GM12878 (cell line): ENCODE measurements at regions not wholly inside any gene's neighbourhood (a gene's known extent, or its start where the extent isn't known, plus 50 kb on each side); places are given as distances from the start of the nearest gene placed in this dataset.

Source experiments
- ATAC-seq: fragments of 200-7000 bp; cut with Tn5 transposase; 3 replicates; pipeline ENCODE4 v1.9.1; 2020; ENCODE audit warnings: mild to moderate bottlenecking, moderate library complexity
- BruUV-seq: library from RNA; stranded (reverse); fragments of 400-500 nt; replicated peaks from 2 replicates; lab custom pipeline; 2021; lab: Mats Ljungman, UMichigan
- CTCF ChIA-PET: fragments of 300-600 bp; sonication (Branson Sonifier 250); formaldehyde crosslinking; extraction: SDS; loops from one replicate; lab custom pipeline; 2021; ENCODE audit warnings: inconsistent platforms; lab: Yijun Ruan, JAX
- POLR2A ChIA-PET: fragments of 350-600 bp; formaldehyde crosslinking; extraction: SDS; loops from one replicate; lab custom pipeline; 2021; ENCODE audit warnings: inconsistent platforms; lab: Charles Lee
- RAD21 ChIA-PET: fragments of 300-600 bp; sonication (Branson Sonifier 250); formaldehyde crosslinking; loops from one replicate; lab custom pipeline; 2023; ENCODE audit warnings: antibody characterized with exemption; ENCODE audit not compliant: unreplicated experiment; lab: Charles Lee
- SMC1A ChIA-PET: fragments of 300-600 bp; sonication (Branson Sonifier 250); formaldehyde crosslinking; loops from one replicate; lab custom pipeline; 2023; ENCODE audit not compliant: unreplicated experiment, uncharacterized antibody; lab: Charles Lee
- DNase-seq: peaks from one replicate; pipeline ENCODE4 v3.0.0-alpha.2; 2011; ENCODE audit warnings: low read depth, low spot score
- FAIRE-seq: peaks from 3 replicates; lab custom pipeline; 2011; peaks lifted over from hg19 to GRCh38; lab: Jason Lieb, UNC
- H2AFZ ChIP-seq: 2 replicates; pipeline ENCODE4 v1.6.0; 2011; ENCODE audit warnings: low read depth, low read length, control low read depth; ENCODE audit not compliant: control insufficient read depth
- H3K27ac ChIP-seq: 2 replicates; pipeline ENCODE4 v1.5.1; 2011; ENCODE audit warnings: control low read depth; ENCODE audit not compliant: control insufficient read depth, insufficient read depth
- H3K27me3 ChIP-seq, 2 experiments: replicated peaks in 1 of 2; 2 replicates each; pipeline versions ENCODE4 v1.6.0 to v1.6.1; 2011; ENCODE audit warnings: low read length in 1 of 2; ENCODE audit not compliant: control insufficient read depth in 2 of 2, insufficient read depth in 2 of 2
- H3K36me3 ChIP-seq, 2 experiments: 2 replicates each; pipeline ENCODE4 v1.5.1; 2011; ENCODE audit warnings: low read length in 1 of 2; ENCODE audit not compliant: control insufficient read depth in 2 of 2, insufficient read depth in 2 of 2
- H3K4me1 ChIP-seq: 2 replicates; pipeline ENCODE4 v1.6.1; 2011; ENCODE audit warnings: mild to moderate bottlenecking, low read length, moderate library complexity, mixed read lengths; ENCODE audit not compliant: control insufficient read depth, insufficient read depth
- H3K4me2 ChIP-seq: 2 replicates; pipeline ENCODE4 v1.6.0; 2011; ENCODE audit warnings: control low read depth; ENCODE audit not compliant: control insufficient read depth, insufficient read depth
- H3K4me3 ChIP-seq: fragments of 200-600 bp; sonication (generic); 2 replicates; pipeline ENCODE4 v1.5.1; 2016
- H3K79me2 ChIP-seq: 2 replicates; pipeline ENCODE4 v1.6.0; 2011; ENCODE audit warnings: low read length; ENCODE audit not compliant: control insufficient read depth, insufficient read depth
- H3K9ac ChIP-seq: 2 replicates; pipeline ENCODE4 v1.8.0; 2011; ENCODE audit warnings: low read length, control low read depth, mixed read lengths; ENCODE audit not compliant: control insufficient read depth, insufficient read depth
- H3K9me3 ChIP-seq: replicated peaks from 3 replicates; pipeline ENCODE4 v1.5.1; 2011; ENCODE audit warnings: mild to moderate bottlenecking, low read length; ENCODE audit not compliant: control insufficient read depth, insufficient read depth
- H4K20me1 ChIP-seq: 2 replicates; pipeline ENCODE4 v1.6.0; 2011; ENCODE audit not compliant: control insufficient read depth, insufficient read depth
- CREB1 ChIP-seq: IDR thresholded peaks from 2 replicates; pipeline ENCODE4 v1.6.1; 2012; ENCODE audit warnings: low read depth, mild to moderate bottlenecking, inconsistent platforms
- EED ChIP-seq: sonication (generic); IDR thresholded peaks from 2 replicates; pipeline ENCODE4 v1.6.1; 2016; ENCODE audit warnings: antibody characterized with exemption, low read depth
- FOXK2 ChIP-seq: fragments of 450-650 bp; IDR thresholded peaks from 2 replicates; pipeline ENCODE4 v1.6.1; 2017; ENCODE audit warnings: mild to moderate bottlenecking, moderate library complexity
- HDGF ChIP-seq: fragments of 450-650 bp; IDR thresholded peaks from 2 replicates; pipeline ENCODE4 v1.6.1; 2016; ENCODE audit warnings: antibody characterized with exemption
- MEF2B ChIP-seq: fragments of 450-650 bp; IDR thresholded peaks from 2 replicates; pipeline ENCODE4 v1.6.1; 2018; ENCODE audit warnings: mild to moderate bottlenecking, moderate library complexity; ENCODE audit not compliant: partially characterized antibody, poor library complexity, severe bottlenecking
- MYC ChIP-seq: IDR thresholded peaks from 2 replicates; pipeline ENCODE4 v1.6.1; 2011; ENCODE audit warnings: mild to moderate bottlenecking, low read length, moderate library complexity, inconsistent platforms; ENCODE audit not compliant: insufficient read depth, insufficient replicate concordance, insufficient read length, severe bottlenecking
- NRF1 ChIP-seq: conservative IDR thresholded peaks from 2 replicates; pipeline ENCODE4 v1.6.1; 2011; ENCODE audit warnings: mild to moderate bottlenecking, low read depth, low read length, improper control_type of control experiment
- RFX5 ChIP-seq: IDR thresholded peaks from 2 replicates; pipeline ENCODE4 v1.6.1; 2011; ENCODE audit warnings: low read depth, low read length, improper control_type of control experiment
- SP1 ChIP-seq: IDR thresholded peaks from one replicate; pipeline ENCODE4 v1.6.1; 2011; ENCODE audit warnings: low read depth, low read length
- SREBF2 ChIP-seq: IDR thresholded peaks from 2 replicates; pipeline ENCODE4 v1.6.1; 2012; ENCODE audit warnings: mild to moderate bottlenecking, low read length
- WGBS: methylation state at CpG from one replicate; pipeline ENCODE4 v1.1.6; 2016; ENCODE audit warnings: low lambda C conversion rate; ENCODE audit not compliant: insufficient replicate concordance, insufficient coverage; ENCODE audit errors: missing lambda C conversion rate; 5-methylcytosine and 5-hydroxymethylcytosine counted together
- in situ Hi-C: fragments of 300-500 bp; cut with MboI; formaldehyde crosslinking; loops from 9 replicates; pipeline ENCODE4 v1.14.3; 2018; ENCODE audit warnings: mixed read lengths
- intact Hi-C: fragments of 100-400 bp; cut with micrococcal nuclease; formaldehyde crosslinking; loops from one replicate; pipeline ENCODE4 v1.14.2; 2022; ENCODE audit not compliant: unreplicated experiment
- TF ChIP-seq, protein P1 (sequence below): fragments of 450-650 bp; IDR thresholded peaks from 2 replicates; pipeline ENCODE4 v1.6.1; 2017; ENCODE audit warnings: mild to moderate bottlenecking, low read depth, inconsistent platforms; ENCODE audit not compliant: poor library complexity, severe bottlenecking

DNA sequence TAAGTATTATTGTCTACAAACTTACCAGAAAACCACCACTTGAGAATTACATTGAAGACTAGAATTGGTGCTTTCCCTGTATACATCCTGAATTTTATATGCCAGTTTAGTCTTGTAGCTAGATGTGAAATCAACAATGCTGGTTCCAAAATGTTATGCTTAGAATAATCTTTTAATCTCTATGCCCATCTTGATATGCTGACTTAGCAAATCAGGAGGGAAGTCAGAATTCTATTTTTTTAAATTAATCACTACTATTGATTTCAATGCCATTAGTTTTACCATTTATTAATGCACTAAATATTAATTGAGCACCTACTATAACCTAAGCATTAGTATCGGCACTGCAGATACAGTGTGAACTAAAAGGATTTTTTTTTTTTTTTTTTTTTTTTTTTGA lies 641.6 kb upstream of the ADGRL4 start:
- no peak for TF ChIP-seq FOXK2
- TF ChIP-seq EED: no peak
- no peak for TF ChIP-seq MYC
- TF ChIP-seq NRF1: no peak
- no peak for TF ChIP-seq RFX5
- no peak for TF ChIP-seq SREBF2
- no peak for TF ChIP-seq CREB1
- no peak for TF ChIP-seq SP1
- TF ChIP-seq, protein P1, sequence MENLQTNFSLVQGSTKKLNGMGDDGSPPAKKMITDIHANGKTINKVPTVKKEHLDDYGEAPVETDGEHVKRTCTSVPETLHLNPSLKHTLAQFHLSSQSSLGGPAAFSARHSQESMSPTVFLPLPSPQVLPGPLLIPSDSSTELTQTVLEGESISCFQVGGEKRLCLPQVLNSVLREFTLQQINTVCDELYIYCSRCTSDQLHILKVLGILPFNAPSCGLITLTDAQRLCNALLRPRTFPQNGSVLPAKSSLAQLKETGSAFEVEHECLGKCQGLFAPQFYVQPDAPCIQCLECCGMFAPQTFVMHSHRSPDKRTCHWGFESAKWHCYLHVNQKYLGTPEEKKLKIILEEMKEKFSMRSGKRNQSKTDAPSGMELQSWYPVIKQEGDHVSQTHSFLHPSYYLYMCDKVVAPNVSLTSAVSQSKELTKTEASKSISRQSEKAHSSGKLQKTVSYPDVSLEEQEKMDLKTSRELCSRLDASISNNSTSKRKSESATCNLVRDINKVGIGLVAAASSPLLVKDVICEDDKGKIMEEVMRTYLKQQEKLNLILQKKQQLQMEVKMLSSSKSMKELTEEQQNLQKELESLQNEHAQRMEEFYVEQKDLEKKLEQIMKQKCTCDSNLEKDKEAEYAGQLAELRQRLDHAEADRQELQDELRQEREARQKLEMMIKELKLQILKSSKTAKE: no peak
- no peak for TF ChIP-seq MEF2B
- TF ChIP-seq HDGF: no peak
- ATAC-seq (no peak), DNase-seq (no peak), FAIRE-seq (no peak)
- POLR2A ChIA-PET: no interaction called here
- H3K4me2 ChIP-seq: no peak overlapping the region
- no peak overlapping the region for H3K27ac ChIP-seq
- CTCF ChIA-PET: no interaction called here
- in situ Hi-C loops: no loop called here
- no peak overlapping the region for H3K9ac ChIP-seq
- no peaks in the 10 kb centered on the region for H3K79me2 ChIP-seq
- intact Hi-C loops: no loop called here
- H4K20me1 ChIP-seq: no peaks in the 10 kb centered on the region
- SMC1A ChIA-PET: no interaction called here
- no peaks in the 10 kb centered on the region for H3K4me1 ChIP-seq
- BruUV-seq: no TSS peak
- WGBS: 47% methylated on average over 1 of the region's 1 CpG
- no peak overlapping the region for H2AFZ ChIP-seq
- H3K4me3 ChIP-seq: no peak overlapping the region
- H3K36me3 ChIP-seq: no peaks in the 10 kb centered on the region
- RAD21 ChIA-PET: no interaction called here
- no peaks in the 10 kb centered on the region for H3K9me3 ChIP-seq
- H3K27me3 ChIP-seq: no peaks in the 10 kb centered on the region
